ENCODE measurements at regions not wholly inside any gene's neighbourhood (a gene's known extent, or its start where the extent isn't known, plus 50 kb on each side); places are given as distances from the start of the nearest gene placed in this dataset.

- in situ Hi-C loops (cut with HindIII; ENCODE audit: low sequenced_read_pairs) = no loop called here
- DNase-seq (ENCODE audit: low spot score) = no peak
Measured at GRCh38 chr17:77509089-77509488, 368.3 kb downstream of the SEC14L1 start.

GRCh38 chr17:77509599-77509998 lies 368.8 kb downstream of the SEC14L1 start:
- in situ Hi-C loops (cut with HindIII; ENCODE audit: low sequenced_read_pairs) = no loop called here
- no peak for DNase-seq (ENCODE audit: low spot score)

GRCh38 chr17:77510133-77510796 lies 369.5 kb downstream of the SEC14L1 start:
- in situ Hi-C loops (cut with HindIII; ENCODE audit: low sequenced_read_pairs) = no loop called here

DNA sequence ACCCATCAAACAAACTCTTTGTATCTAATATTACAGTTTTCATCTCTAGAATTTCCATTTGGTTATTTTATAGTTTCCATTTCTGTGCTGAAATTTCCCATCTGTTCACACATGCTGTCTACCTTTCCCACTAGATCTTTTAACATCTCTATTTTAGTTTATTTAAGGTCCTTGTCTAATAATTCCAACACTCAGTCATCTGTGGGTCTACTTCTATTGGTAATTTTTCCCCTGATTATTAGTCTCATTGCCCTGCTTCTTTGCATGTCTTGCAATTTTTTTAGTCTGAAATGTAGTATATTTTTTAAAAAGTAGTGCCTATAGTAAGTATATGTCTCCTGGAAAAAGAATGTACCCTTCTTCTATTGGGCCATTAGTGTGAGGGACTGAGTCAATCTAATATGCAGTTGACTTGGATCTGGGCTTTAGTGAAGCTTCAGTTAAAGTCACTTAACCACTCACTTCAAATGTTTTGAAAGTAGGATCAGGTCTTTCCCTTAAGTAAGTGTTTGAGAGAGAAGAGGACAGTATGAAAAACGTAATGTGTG lies 370.8 kb downstream of the SEC14L1 start:
- in situ Hi-C loops (cut with HindIII; ENCODE audit: low sequenced_read_pairs) = no loop called here

More at GRCh38 chr17:77510133-77510796, 369.5 kb downstream of the SEC14L1 start:
- DNase-seq (ENCODE audit: low spot score) = no peak

DNA sequence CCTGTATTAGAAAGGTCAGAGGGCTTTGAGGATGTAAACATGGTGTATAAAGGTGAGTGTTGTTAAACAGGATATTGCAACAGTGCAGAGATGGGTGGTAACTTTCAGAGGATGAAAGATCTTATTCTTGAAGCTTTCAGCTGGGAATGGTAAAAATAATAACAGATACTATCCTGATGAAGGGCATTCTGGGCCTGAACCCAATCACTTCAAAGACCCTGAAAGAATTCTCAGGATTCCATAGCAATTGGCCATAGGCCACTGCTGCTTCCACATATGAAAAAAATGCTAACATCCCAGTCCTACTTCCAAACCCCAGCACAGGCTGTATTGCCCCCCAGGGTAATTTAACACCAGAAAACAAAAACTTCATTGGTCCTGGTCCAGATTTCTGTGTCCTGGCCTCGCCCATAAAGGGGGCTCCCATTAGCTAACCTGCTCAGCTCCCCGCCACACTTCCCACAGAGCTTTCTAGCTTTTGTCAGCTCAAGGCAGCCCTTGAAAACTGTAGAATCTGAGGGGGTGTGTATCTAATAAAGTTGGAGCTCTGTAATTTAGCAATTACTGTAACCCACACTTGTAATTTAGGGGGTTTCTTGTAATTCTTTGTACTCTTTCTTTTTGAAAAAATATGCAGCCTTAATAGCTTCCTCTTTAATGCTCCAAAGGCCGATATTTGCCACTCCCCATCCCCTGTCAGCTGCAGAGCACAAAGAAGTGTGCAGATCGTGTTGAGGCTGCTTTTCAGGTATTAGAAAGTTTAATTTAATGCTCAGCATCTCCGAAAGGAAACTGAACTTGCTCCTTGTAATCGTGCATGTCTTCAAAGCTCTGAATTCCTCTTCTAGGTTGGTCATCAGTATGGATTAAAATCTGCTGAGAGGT lies 371.5 kb downstream of the SEC14L1 start:
- DNase-seq (ENCODE audit: low spot score) = no peak
- in situ Hi-C loops (cut with HindIII; ENCODE audit: low sequenced_read_pairs) = no loop called here

More for the DNA sequence above, 370.8 kb downstream of the SEC14L1 start:
- no peak for DNase-seq (ENCODE audit: low spot score)

DNA sequence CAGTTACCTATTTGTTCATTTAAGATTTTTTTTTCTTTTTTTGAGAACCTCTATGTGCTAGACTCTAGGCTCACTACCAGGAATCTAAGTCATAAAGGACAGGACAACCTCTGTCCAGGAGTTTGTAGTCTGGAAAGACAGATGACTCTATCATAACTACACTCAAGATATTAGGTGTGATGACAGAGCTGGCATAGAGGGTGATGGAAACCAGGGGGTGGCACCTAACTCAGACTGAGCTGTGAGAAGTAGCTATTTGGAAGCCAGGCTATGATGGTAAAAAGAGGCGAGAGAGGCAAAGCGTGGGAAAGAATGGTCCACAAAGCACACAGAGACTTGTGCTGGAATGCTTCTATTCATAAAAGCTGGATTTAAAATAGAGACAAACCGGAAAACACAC lies 372.3 kb downstream of the SEC14L1 start:
- in situ Hi-C loops (cut with HindIII; ENCODE audit: low sequenced_read_pairs) = no loop called here
- DNase-seq (ENCODE audit: low spot score) = no peak

DNA sequence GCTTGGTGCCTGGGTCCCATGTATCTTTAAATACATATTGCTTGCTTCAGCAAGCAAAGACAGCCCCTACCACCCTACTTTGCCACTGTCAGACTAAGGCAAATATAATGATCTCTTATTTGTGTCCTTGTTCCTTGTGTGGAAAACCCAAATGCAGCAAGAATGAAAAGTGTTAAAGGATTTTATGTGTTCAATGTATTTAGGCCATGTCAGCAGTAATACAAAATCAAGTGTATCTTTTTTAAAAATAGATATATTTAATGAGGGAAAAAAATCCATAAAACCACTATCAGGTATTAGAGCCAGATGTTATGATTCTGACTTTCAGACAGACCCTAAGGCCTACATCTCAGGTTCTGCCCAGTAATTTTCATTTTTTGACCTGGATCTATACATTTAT lies 374.5 kb downstream of the SEC14L1 start:
- no peak for DNase-seq (ENCODE audit: low spot score)
- in situ Hi-C loops (cut with HindIII; ENCODE audit: low sequenced_read_pairs) = no loop called here

DNA sequence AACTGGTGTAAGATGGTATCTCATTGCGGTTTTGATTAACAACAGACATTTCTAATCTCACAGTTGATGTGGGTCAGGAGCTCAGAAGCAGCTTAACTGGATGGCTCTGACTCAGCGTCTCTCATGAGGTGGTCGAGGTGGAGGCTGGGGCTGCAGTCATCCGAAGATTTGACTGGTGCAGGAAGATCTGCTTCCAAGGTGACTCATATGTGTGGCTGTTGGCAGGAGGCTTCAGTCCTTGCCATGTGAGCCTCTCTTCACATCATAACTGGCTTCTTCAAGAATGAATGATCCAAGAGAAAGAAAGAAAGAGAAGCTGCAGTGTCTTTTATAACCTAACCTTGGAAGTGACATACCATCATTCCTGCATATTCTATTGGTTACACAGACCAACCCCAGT lies 376.1 kb downstream of the SEC14L1 start:
- in situ Hi-C loops (cut with HindIII; ENCODE audit: low sequenced_read_pairs) = no loop called here
- DNase-seq (ENCODE audit: low spot score) = no peak

- in situ Hi-C loops (cut with HindIII; ENCODE audit: low sequenced_read_pairs) = no loop called here
Measured at GRCh38 chr17:77521076-77521475, 380.3 kb downstream of the SEC14L1 start.

DNA sequence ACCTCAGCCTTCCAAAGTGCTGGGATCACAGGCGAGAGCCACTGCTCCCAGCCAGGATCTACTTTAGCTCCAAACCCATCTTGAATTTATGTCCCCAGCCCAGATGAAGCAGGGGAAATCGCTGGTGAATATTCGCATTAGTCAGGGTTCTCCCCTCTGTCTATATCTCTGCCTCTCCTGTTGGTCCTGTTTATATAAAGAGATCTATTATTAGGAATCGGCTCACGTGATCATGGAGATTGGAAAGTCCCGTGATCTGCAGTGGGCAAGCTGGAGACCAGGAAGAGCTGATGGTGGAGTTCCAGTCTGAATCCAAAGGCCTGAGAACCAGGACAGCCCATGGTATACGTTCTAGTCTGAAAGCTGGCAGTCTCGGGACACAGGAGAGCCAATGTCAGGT lies 382.8 kb downstream of the SEC14L1 start:
- in situ Hi-C loops (cut with HindIII; ENCODE audit: low sequenced_read_pairs) = no loop called here
- no peak for DNase-seq (ENCODE audit: low spot score)

More at GRCh38 chr17:77521076-77521475, 380.3 kb downstream of the SEC14L1 start:
- no peak for DNase-seq (ENCODE audit: low spot score)

DNA sequence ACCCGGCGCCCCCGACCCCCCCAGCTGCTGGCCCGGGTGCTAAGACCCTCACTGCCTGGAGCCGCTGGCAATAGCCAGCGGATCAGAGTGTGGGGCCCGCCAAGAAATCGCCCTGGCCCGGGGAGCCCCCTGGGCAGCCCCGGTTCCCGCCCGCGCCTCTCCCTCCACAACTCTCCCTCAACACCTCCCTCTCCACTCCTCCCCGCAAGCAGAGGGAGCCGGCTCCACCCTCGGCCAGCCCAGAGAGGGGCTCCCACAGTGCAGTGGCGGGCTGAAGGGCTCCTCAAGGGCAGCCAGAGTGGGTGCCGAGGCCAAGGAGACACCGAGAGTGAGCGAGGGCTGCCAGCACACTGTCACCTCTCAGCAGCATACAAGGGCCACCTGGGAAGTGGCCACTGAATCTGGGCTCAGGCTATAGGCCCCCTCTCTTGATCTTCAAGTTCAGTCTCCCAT lies 385.5 kb downstream of the SEC14L1 start:
- in situ Hi-C loops (cut with HindIII; ENCODE audit: low sequenced_read_pairs) = no loop called here
- no peak for DNase-seq (ENCODE audit: low spot score)

DNA sequence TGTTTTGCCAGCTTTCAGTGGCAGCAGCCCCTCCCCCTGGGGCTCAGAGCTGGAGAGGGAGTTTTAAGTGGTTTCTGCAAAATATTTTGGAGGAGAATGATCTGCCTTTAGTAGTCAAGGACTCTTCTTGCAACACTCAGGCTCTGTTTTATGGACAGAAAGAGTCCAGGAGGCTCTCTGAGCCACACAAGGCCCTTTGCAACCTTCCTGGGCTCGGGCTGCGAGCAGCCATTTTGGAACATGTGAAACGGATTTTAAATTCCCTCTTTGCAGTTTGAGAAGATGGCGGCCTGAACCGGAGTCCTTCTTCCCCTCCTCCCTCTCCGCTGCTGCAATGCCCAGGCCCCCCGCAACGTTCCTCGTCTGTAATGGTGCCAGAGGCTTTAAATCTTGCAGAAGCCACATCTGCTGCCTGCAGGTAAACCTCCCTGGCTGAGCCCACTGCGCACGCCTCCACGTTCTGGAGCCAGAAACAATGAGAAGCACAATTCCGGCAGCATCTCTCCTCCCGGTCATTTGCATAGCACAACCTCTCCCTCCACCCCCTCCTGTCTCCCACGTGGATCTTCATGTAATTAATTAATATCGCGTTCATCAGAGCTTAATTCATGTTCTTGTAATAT lies 386.1 kb downstream of the SEC14L1 start:
- in situ Hi-C loops (cut with HindIII; ENCODE audit: low sequenced_read_pairs) = no loop called here
- DNase-seq (ENCODE audit: low spot score) = no peak

DNA sequence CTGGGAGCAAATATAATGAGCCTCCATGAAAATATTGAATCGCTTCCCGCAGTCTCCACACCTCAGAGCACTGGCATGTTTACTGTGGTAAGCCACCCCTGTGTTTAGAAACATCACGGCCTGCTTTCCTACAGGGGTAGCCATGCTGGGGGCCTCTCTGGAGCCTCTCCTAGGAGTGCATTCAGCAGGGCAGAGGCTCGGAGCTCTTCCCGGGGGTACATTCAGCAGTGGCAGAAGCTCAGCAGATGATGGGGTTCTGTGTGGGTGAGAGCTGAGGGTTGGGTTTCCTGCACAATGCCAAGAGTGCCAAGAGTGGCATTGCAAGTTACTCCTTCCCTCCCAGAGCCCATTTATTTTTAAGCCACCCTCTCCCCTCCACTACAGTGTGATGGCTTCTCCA lies 386.6 kb downstream of the SEC14L1 start:
- DNase-seq (ENCODE audit: low spot score) = no peak
- in situ Hi-C loops (cut with HindIII; ENCODE audit: low sequenced_read_pairs) = no loop called here

DNA sequence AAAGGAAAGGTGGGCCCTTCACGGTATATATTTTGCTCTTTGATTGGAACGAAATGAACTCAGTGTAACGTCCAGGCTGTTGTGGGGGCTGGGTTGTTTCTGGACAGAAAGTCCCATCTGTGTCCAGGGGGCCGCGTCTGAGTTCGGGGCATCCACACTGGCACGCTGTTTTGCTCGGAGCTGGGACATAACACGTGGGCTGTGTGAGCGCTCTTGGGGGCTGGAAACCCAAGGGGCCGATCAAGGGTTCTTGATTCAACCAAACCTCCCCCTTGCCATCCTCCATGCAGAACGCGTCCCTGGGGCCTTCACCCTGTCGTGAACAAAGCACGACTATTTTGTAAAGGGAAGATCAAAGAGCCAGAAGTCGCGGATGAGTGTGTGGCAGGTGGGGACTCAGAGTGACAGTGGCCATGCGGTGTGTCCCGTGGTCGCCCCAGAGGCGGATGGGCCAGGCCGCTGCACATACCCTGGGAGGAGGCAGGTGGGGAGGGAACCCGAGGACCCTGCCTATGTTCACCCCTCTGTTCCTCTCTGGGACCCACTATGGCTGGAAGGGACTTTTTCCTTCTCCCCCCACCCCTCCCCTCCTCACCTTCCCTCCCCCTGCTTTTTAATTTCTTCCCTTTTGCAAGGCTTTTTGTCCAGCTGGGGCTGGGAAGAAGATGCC lies 387.2 kb downstream of the SEC14L1 start:
- in situ Hi-C loops (cut with HindIII; ENCODE audit: low sequenced_read_pairs) = no loop called here
- no peak for DNase-seq (ENCODE audit: low spot score)

GRCh38 chr17:77528516-77529327 lies 388.0 kb downstream of the SEC14L1 start:
- peak; percentile 53 for DNase-seq (ENCODE audit: low spot score)
- in situ Hi-C loops (cut with HindIII; ENCODE audit: low sequenced_read_pairs) = no loop called here

- peak; percentile 13 for DNase-seq (ENCODE audit: low spot score)
- in situ Hi-C loops (cut with HindIII; ENCODE audit: low sequenced_read_pairs) = no loop called here
Measured at GRCh38 chr17:77529328-77529650, 388.5 kb downstream of the SEC14L1 start.

DNA sequence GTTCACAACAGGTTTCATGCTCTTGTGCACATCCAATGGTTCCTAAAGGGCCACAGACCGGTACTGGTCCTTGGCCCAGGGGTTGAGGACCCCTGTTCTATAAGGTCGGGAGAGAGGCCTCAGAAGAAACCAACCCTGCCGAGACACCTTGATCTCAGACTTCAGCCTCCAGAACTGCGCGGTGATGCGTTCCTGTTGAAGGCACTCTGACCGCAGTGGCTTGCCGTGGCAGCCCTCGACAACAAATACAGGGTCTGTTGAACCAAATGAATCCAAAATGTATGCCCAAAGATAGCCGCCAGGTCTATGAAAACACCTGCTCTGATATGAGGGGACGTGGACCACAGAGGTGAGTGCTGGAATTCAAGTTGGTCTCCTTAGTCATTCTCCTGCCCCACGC lies 389.8 kb downstream of the SEC14L1 start:
- in situ Hi-C loops (cut with HindIII; ENCODE audit: low sequenced_read_pairs) = no loop called here
- no peak for DNase-seq (ENCODE audit: low spot score)

DNA sequence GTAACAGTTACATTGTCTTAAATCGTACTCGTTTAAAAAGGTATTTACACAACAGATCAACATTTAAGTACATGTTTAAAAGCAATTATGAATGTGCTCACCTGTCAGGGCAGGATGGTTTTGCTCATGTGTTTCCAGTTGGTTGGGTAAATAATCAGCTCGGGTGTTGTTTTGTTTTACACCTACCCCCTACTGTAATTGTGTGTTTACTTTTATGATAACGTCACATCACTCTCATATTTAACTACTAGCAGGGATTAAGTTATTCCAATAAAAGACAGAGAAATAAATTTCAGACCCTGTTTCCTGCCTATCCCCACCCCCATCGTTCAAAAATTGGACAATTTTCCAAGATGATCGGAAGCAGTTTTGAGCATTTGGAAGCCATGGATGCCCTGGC lies 390.2 kb downstream of the SEC14L1 start:
- peak; percentile 9 for DNase-seq (ENCODE audit: low spot score)
- in situ Hi-C loops (cut with HindIII; ENCODE audit: low sequenced_read_pairs) = no loop called here

DNA sequence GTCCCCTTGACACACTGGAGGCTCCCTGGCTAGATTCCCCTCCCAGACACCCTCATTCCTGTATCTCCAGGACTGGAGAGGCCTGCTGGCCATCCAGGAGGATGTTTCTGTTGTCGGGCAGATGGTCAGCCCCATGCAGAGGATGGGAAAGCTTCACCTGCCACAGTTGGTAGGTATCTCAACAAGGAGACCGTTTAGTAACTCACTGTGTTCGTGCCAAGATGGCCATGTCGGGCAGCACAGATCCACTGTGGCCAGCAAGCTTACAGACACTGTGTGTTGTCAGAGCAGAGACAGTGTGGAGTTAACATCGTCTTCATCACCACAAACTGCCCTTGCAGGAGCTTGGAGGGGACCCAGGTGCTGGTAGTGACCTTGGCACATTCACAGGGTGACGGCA lies 390.9 kb downstream of the SEC14L1 start:
- in situ Hi-C loops (cut with HindIII; ENCODE audit: low sequenced_read_pairs) = no loop called here
- peak; percentile 76 for DNase-seq (ENCODE audit: low spot score)

Measured in G401 (cell line).